ENCODE measurements at regions not wholly inside any gene's neighbourhood (a gene's known extent, or its start where the extent isn't known, plus 50 kb on each side); places are given as distances from the start of the nearest gene placed in this dataset.

GRCh38 chr2:128611421-128612320 lies 293.0 kb upstream of the HS6ST1 start:
- DNase-seq (ENCODE audit: low spot score): no peak
- intact Hi-C loops (cut with micrococcal nuclease; ENCODE audit: unreplicated experiment): no loop called here
- BruUV-seq (replicated peaks): no TSS peak
- Histone ChIP-seq H3K9me3 (ENCODE audit: low read depth, low read length, poor library complexity, severe bottlenecking) (no peaks in the 10 kb centered on the region), H3K27ac (ENCODE audit: low read depth, low read length, poor library complexity, severe bottlenecking) (no peak overlapping the region), H3K4me3 (ENCODE audit: low read depth, low read length, poor library complexity, severe bottlenecking) (no peak overlapping the region), H3K4me1 (ENCODE audit: insufficient read depth, low read length, poor library complexity, severe bottlenecking) (no peaks in the 10 kb centered on the region), H3K27me3 (replicated peaks; ENCODE audit: insufficient read depth, low read depth, low read length, poor library complexity) (no peaks in the 10 kb centered on the region), H3K36me3 (ENCODE audit: insufficient read depth, low read length, poor library complexity, severe bottlenecking) (no peaks in the 10 kb centered on the region)
- ChIA-PET POLR2A (ENCODE audit: low non-redundant PET) (no interaction called here), CTCF (no interaction called here)
- TF ChIP-seq EZH2 (IDR thresholded peaks at IDR 0.05; ENCODE audit: borderline replicate concordance, low read depth, low read length, poor library complexity, severe bottlenecking) (no peak), CTCF (conservative IDR thresholded peaks at IDR 0.05; ENCODE audit: low read depth, low read length) (no peak)

GRCh38 chr2:128612628-128613027 lies 294.0 kb upstream of the HS6ST1 start:
- intact Hi-C loops (cut with micrococcal nuclease; ENCODE audit: unreplicated experiment): no loop called here
- CTCF ChIA-PET: no interaction called here

GRCh38 chr2:128613351-128613750 lies 294.7 kb upstream of the HS6ST1 start:
- H3K4me3 ChIP-seq (ENCODE audit: low read depth, low read length, poor library complexity, severe bottlenecking): no peak overlapping the region
- DNase-seq (ENCODE audit: low spot score): no peak
- no TSS peak for BruUV-seq (replicated peaks)
- H3K27me3 ChIP-seq (replicated peaks; ENCODE audit: insufficient read depth, low read depth, low read length, poor library complexity): no peaks in the 10 kb centered on the region
- POLR2A ChIA-PET (ENCODE audit: low non-redundant PET): no interaction called here
- H3K9me3 ChIP-seq (ENCODE audit: low read depth, low read length, poor library complexity, severe bottlenecking): no peaks in the 10 kb centered on the region
- H3K36me3 ChIP-seq (ENCODE audit: insufficient read depth, low read length, poor library complexity, severe bottlenecking): no peaks in the 10 kb centered on the region
- no peaks in the 10 kb centered on the region for H3K4me1 ChIP-seq (ENCODE audit: insufficient read depth, low read length, poor library complexity, severe bottlenecking)
- CTCF ChIA-PET: no interaction called here
- TF ChIP-seq EZH2 (IDR thresholded peaks at IDR 0.05; ENCODE audit: borderline replicate concordance, low read depth, low read length, poor library complexity, severe bottlenecking) (no peak), CTCF (conservative IDR thresholded peaks at IDR 0.05; ENCODE audit: low read depth, low read length) (no peak)
- intact Hi-C loops (cut with micrococcal nuclease; ENCODE audit: unreplicated experiment): no loop called here
- no peak overlapping the region for H3K27ac ChIP-seq (ENCODE audit: low read depth, low read length, poor library complexity, severe bottlenecking)

More at GRCh38 chr2:128612628-128613027, 294.0 kb upstream of the HS6ST1 start:
- no peaks in the 10 kb centered on the region for H3K9me3 ChIP-seq (ENCODE audit: low read depth, low read length, poor library complexity, severe bottlenecking)
- no peaks in the 10 kb centered on the region for H3K36me3 ChIP-seq (ENCODE audit: insufficient read depth, low read length, poor library complexity, severe bottlenecking)
- BruUV-seq (replicated peaks): no TSS peak
- no peak for TF ChIP-seq EZH2 (IDR thresholded peaks at IDR 0.05; ENCODE audit: borderline replicate concordance, low read depth, low read length, poor library complexity, severe bottlenecking)
- no peak for TF ChIP-seq CTCF (conservative IDR thresholded peaks at IDR 0.05; ENCODE audit: low read depth, low read length)
- DNase-seq (ENCODE audit: low spot score): no peak
- H3K27ac ChIP-seq (ENCODE audit: low read depth, low read length, poor library complexity, severe bottlenecking): no peak overlapping the region
- no peaks in the 10 kb centered on the region for H3K27me3 ChIP-seq (replicated peaks; ENCODE audit: insufficient read depth, low read depth, low read length, poor library complexity)
- H3K4me1 ChIP-seq (ENCODE audit: insufficient read depth, low read length, poor library complexity, severe bottlenecking): no peaks in the 10 kb centered on the region
- no peak overlapping the region for H3K4me3 ChIP-seq (ENCODE audit: low read depth, low read length, poor library complexity, severe bottlenecking)
- POLR2A ChIA-PET (ENCODE audit: low non-redundant PET): no interaction called here

Measured in A673 (cell line).